ENCODE measurements at regions not wholly inside any gene's neighbourhood (a gene's known extent, or its start where the extent isn't known, plus 50 kb on each side); places are given as distances from the start of the nearest gene placed in this dataset.

GRCh38 chr7:8827329-8827728, 393.9 kb downstream of the NXPH1 start:
- peaks cover under 1% of the 10 kb centered on the region for H3K9me3 ChIP-seq (ENCODE audit: control insufficient read depth, insufficient read depth, low read length)
- no peak overlapping the region for H3K9ac ChIP-seq (ENCODE audit: low read depth, low read length)
- H4K8ac ChIP-seq (ENCODE audit: low read depth in 2 of 2, low read length in 2 of 2), result no peak overlapping the region
- H3K9me1 ChIP-seq (ENCODE audit: insufficient read depth, low read length), result no peaks in the 10 kb centered on the region
- no peak overlapping the region for H4K5ac ChIP-seq (ENCODE audit: low read depth, low read length)
- H3K36me3 ChIP-seq (ENCODE audit: control insufficient read depth, insufficient read depth, low read length), result no peaks in the 10 kb centered on the region
- no peak overlapping the region for H3K18ac ChIP-seq (ENCODE audit: low read depth, low read length)
- no peaks in the 10 kb centered on the region for H3K27me3 ChIP-seq (ENCODE audit: control insufficient read depth, insufficient read depth, low read length)
- no peak overlapping the region for H2AK5ac ChIP-seq (ENCODE audit: low read depth, low read length)
- DNase-seq (no peak), ATAC-seq (ENCODE audit: low read depth) (no peak)
- no peaks in the 10 kb centered on the region for H3K4me1 ChIP-seq (ENCODE audit: control insufficient read depth, insufficient read depth, low read length)
- no CpG with 5 or more reads among the region's 1 CpG for WGBS, 2 experiments (ENCODE audit: extremely low coverage in 2 of 2, insufficient read length in 1 of 2)
- in situ Hi-C loops (cut with MboI; ENCODE audit: low sequenced_read_pairs), result no loop called here
- H3K56ac ChIP-seq (ENCODE audit: extremely low read depth, insufficient read depth, low read length), result no peak overlapping the region
- no peak overlapping the region for H3K4ac ChIP-seq (ENCODE audit: low read depth, low read length)
- TF ChIP-seq SMC3 (IDR thresholded peaks at IDR 0.05; ENCODE audit: low read depth, low read length), result no peak
- no peak for TF ChIP-seq FOS (IDR thresholded peaks at IDR 0.05; ENCODE audit: low read depth, low read length)
- no peak for TF ChIP-seq RFX5 (IDR thresholded peaks at IDR 0.05; ENCODE audit: low read depth, low read length)
- TF ChIP-seq BHLHE40 (IDR thresholded peaks at IDR 0.05; ENCODE audit: low read depth, low read length), result no peak
- TF ChIP-seq ELK1 (IDR thresholded peaks at IDR 0.05; ENCODE audit: borderline replicate concordance, low read depth, low read length), result no peak
- no peak for TF ChIP-seq CHD1 (IDR thresholded peaks at IDR 0.05; ENCODE audit: low read depth, low read length)
- no peak for TF ChIP-seq RAD21 (IDR thresholded peaks at IDR 0.05; ENCODE audit: low read length)
- no peak for TF ChIP-seq POLR2A (IDR thresholded peaks at IDR 0.05; ENCODE audit: low read depth, low read length)
- TF ChIP-seq RCOR1 (IDR thresholded peaks at IDR 0.05; ENCODE audit: insufficient replicate concordance, low read length), result no peak
- TF ChIP-seq MAFK (IDR thresholded peaks at IDR 0.05; ENCODE audit: low read depth, low read length), result no peak
- no peak for TF ChIP-seq USF2 (IDR thresholded peaks at IDR 0.05; ENCODE audit: low read depth, low read length)
- no peak overlapping the region for H3K27ac ChIP-seq (ENCODE audit: insufficient read depth, low read length)
- BruUV-seq (replicated peaks), result no TSS peak
- H3K4me2 ChIP-seq (ENCODE audit: low read depth, low read length), result no peak overlapping the region
- H2AK9ac ChIP-seq (replicated peaks; ENCODE audit: low read depth, low read length, poor library complexity), result no peak overlapping the region
- H4K91ac ChIP-seq (ENCODE audit: insufficient read depth, low read depth, low read length), result no peak overlapping the region
- CTCF ChIA-PET, result no interaction called here
- H3K23ac ChIP-seq (ENCODE audit: low read depth, low read length), result no peak overlapping the region
- H2BK5ac ChIP-seq (ENCODE audit: low read depth, low read length, poor library complexity, severe bottlenecking), result no peak overlapping the region
- no peak overlapping the region for H3K4me3 ChIP-seq (ENCODE audit: insufficient read depth, low read depth, low read length)
- H3K14ac ChIP-seq (replicated peaks; ENCODE audit: low read depth, low read length), result no peak overlapping the region
- H2BK20ac ChIP-seq (ENCODE audit: low read depth, low read length), result no peak overlapping the region
- dilution Hi-C loops (cut with HindIII; ENCODE audit: low sequenced_read_pairs, unreplicated experiment), result no loop called here
- no peaks in the 10 kb centered on the region for H3K79me1 ChIP-seq (ENCODE audit: low read depth in 1 of 2, low read length in 2 of 2)
- H2AFZ ChIP-seq (replicated peaks; ENCODE audit: low read length, poor library complexity), result no peak overlapping the region
- no peak overlapping the region for H2BK120ac ChIP-seq (ENCODE audit: low read depth, low read length)
- POLR2A ChIA-PET (ENCODE audit: unreplicated experiment), result no interaction called here
- H4K20me1 ChIP-seq (ENCODE audit: insufficient read depth, low read length), result no peaks in the 10 kb centered on the region
- intact Hi-C loops (cut with micrococcal nuclease), result no loop called here
- no peak overlapping the region for H2BK15ac ChIP-seq (ENCODE audit: low read depth, low read length)

Data from IMR-90 (cell line).